ENCODE measurements at regions not wholly inside any gene's neighbourhood (a gene's known extent, or its start where the extent isn't known, plus 50 kb on each side); places are given as distances from the start of the nearest gene placed in this dataset.

GRCh38 chr20:12955611-12956010, 53.2 kb upstream of the SPTLC3 start:
- TF ChIP-seq CTCF (IDR thresholded peaks at IDR 0.05) (no peak), EZH2 (IDR thresholded peaks at IDR 0.05; ENCODE audit: borderline replicate concordance, insufficient read depth, low read depth, low read length, poor library complexity, severe bottlenecking) (no peak)
- Histone ChIP-seq H3K9ac (ENCODE audit: low read length) (no peak overlapping the region), H3K9me3 (ENCODE audit: control extremely low read depth in 1 of 3, control insufficient read depth in 2 of 3, insufficient read depth in 1 of 3, low read length in 2 of 3) (no peaks in the 10 kb centered on the region), H3K4me3 (ENCODE audit: control extremely low read depth in 1 of 5, extremely low read depth in 1 of 5, insufficient read depth in 1 of 5, low read depth in 2 of 5, low read length in 4 of 5) (no peak overlapping the region), H3K36me3 (replicated peaks in 1 of 2; ENCODE audit: control extremely low read depth in 1 of 2, control insufficient read depth in 1 of 2, extremely low read depth in 1 of 2, insufficient read depth in 2 of 2, low read length in 1 of 2) (no peaks in the 10 kb centered on the region), H3K27ac (ENCODE audit: low read length in 2 of 2) (no peak overlapping the region), H3K4me2 (replicated peaks; ENCODE audit: low read depth, low read length, poor library complexity, severe bottlenecking) (no peak overlapping the region), H3K4me1 (ENCODE audit: control insufficient read depth in 2 of 2, insufficient read depth in 2 of 2, low read length in 2 of 2) (no peaks in the 10 kb centered on the region), H2AFZ (ENCODE audit: insufficient read depth, low read depth, low read length, poor library complexity, severe bottlenecking) (no peak overlapping the region), H3K79me2 (ENCODE audit: control insufficient read depth, insufficient read depth, low read length) (no peaks in the 10 kb centered on the region), H3K27me3 (replicated peaks in 1 of 4; ENCODE audit: control extremely low read depth in 1 of 4, control insufficient read depth in 3 of 4, insufficient read depth in 4 of 4, low read length in 3 of 4) (no peaks in the 10 kb centered on the region), H4K20me1 (ENCODE audit: control insufficient read depth, insufficient read depth, low read length, poor library complexity, severe bottlenecking) (no peaks in the 10 kb centered on the region)
- H3K27ac Mint-ChIP-seq = no peak overlapping the region
- ChIA-PET POLR2A (no interaction called here), CTCF (no interaction called here)
- no CpG with 5 or more reads among the region's 3 CpGs for WGBS (ENCODE audit: insufficient coverage)
- peaks cover 2% of the 10 kb centered on the region for H3K9me3 Mint-ChIP-seq (ENCODE audit: insufficient read depth)
- DNase-seq (no peak), ATAC-seq (ENCODE audit: low read depth) (no peak)
- intact Hi-C loops (cut with micrococcal nuclease) = no loop called here
- H3K4me3 Mint-ChIP-seq = no peak overlapping the region
- H3K27me3 Mint-ChIP-seq = no peaks in the 10 kb centered on the region
- H3K4me1 Mint-ChIP-seq = no peaks in the 10 kb centered on the region

GRCh38 chr20:12956303-12956702, 52.5 kb upstream of the SPTLC3 start:
- Mint-ChIP-seq H3K4me3 (no peak overlapping the region), H3K9me3 (ENCODE audit: insufficient read depth) (peaks cover 2% of the 10 kb centered on the region), H3K27me3 (no peaks in the 10 kb centered on the region), H3K4me1 (no peaks in the 10 kb centered on the region), H3K27ac (no peak overlapping the region)
- no peaks in the 10 kb centered on the region for H3K79me2 ChIP-seq (ENCODE audit: control insufficient read depth, insufficient read depth, low read length)
- no peak overlapping the region for H3K4me3 ChIP-seq (ENCODE audit: control extremely low read depth in 1 of 5, extremely low read depth in 1 of 5, insufficient read depth in 1 of 5, low read depth in 2 of 5, low read length in 4 of 5)
- ChIA-PET POLR2A (no interaction called here), CTCF (interaction anchor here (1.1 kb wide), 1 partner anchor 9 kb away, joined by 3 read pairs; no protein-coding TSS in a partner anchor)
- no peaks in the 10 kb centered on the region for H3K36me3 ChIP-seq (replicated peaks in 1 of 2; ENCODE audit: control extremely low read depth in 1 of 2, control insufficient read depth in 1 of 2, extremely low read depth in 1 of 2, insufficient read depth in 2 of 2, low read length in 1 of 2)
- no peaks in the 10 kb centered on the region for H3K27me3 ChIP-seq (replicated peaks in 1 of 4; ENCODE audit: control extremely low read depth in 1 of 4, control insufficient read depth in 3 of 4, insufficient read depth in 4 of 4, low read length in 3 of 4)
- intact Hi-C loops (cut with micrococcal nuclease) = no loop called here
- H4K20me1 ChIP-seq (ENCODE audit: control insufficient read depth, insufficient read depth, low read length, poor library complexity, severe bottlenecking) = no peaks in the 10 kb centered on the region
- no peak for ATAC-seq (ENCODE audit: low read depth)
- H3K27ac ChIP-seq (ENCODE audit: low read length in 2 of 2) = no peak overlapping the region
- H3K9me3 ChIP-seq (ENCODE audit: control extremely low read depth in 1 of 3, control insufficient read depth in 2 of 3, insufficient read depth in 1 of 3, low read length in 2 of 3) = no peaks in the 10 kb centered on the region
- DNase-seq = no peak
- TF ChIP-seq EZH2 (IDR thresholded peaks at IDR 0.05; ENCODE audit: borderline replicate concordance, insufficient read depth, low read depth, low read length, poor library complexity, severe bottlenecking) = no peak
- TF ChIP-seq CTCF (IDR thresholded peaks at IDR 0.05) = no peak
- H3K4me2 ChIP-seq (replicated peaks; ENCODE audit: low read depth, low read length, poor library complexity, severe bottlenecking) = no peak overlapping the region
- no peaks in the 10 kb centered on the region for H3K4me1 ChIP-seq (ENCODE audit: control insufficient read depth in 2 of 2, insufficient read depth in 2 of 2, low read length in 2 of 2)
- no peak overlapping the region for H2AFZ ChIP-seq (ENCODE audit: insufficient read depth, low read depth, low read length, poor library complexity, severe bottlenecking)
- H3K9ac ChIP-seq (ENCODE audit: low read length) = no peak overlapping the region

All from B cell (primary cell).